Lower leg skin (tissue), 4 donors: ENCODE measurements at regions not wholly inside any gene's neighbourhood (a gene's known extent, or its start where the extent isn't known, plus 50 kb on each side); places are given as distances from the start of the nearest gene placed in this dataset.

ENCODE experiments used
- DNase-seq, 2 donors: peaks; one replicate each; pipeline ENCODE4 v3.0.0-alpha.2; 2019; ENCODE audit warnings: low spot score in 2 of 2
- H3K4me3 ChIP-seq: fragments of 200-600 bp; sonication (generic); 2 replicates; pipeline ENCODE4 v1.5.1; 2017; ENCODE audit warnings: mild to moderate bottlenecking, low read depth; ENCODE audit not compliant: poor library complexity, severe bottlenecking
- POLR2A ChIP-seq, 2 donors: fragments of 450-650 bp; IDR thresholded peaks; one replicate each; pipeline ENCODE4 v1.6.1; 2016 to 2017; ENCODE audit warnings: antibody characterized with exemption in 2 of 2, mild to moderate bottlenecking in 1 of 2, moderate library complexity in 1 of 2
- WGBS, 2 donors: methylation state at CpG; one replicate each; pipeline ENCODE4 v1.1.5; 2018; 5-methylcytosine and 5-hydroxymethylcytosine counted together
- intact Hi-C: fragments of 100-400 bp; cut with DNase I; formaldehyde crosslinking; loops from one replicate; pipeline ENCODE4 v1.15.0; 2023; ENCODE audit warnings: low total_unique reads
- TF ChIP-seq, protein P1 (sequence below), 3 donors: fragments of 450-650 bp; IDR thresholded peaks; one replicate each; pipeline ENCODE4 v1.5.1; 2016; ENCODE audit warnings: antibody characterized with exemption in 3 of 3, mild to moderate bottlenecking in 3 of 3, moderate library complexity in 2 of 3

DNA sequence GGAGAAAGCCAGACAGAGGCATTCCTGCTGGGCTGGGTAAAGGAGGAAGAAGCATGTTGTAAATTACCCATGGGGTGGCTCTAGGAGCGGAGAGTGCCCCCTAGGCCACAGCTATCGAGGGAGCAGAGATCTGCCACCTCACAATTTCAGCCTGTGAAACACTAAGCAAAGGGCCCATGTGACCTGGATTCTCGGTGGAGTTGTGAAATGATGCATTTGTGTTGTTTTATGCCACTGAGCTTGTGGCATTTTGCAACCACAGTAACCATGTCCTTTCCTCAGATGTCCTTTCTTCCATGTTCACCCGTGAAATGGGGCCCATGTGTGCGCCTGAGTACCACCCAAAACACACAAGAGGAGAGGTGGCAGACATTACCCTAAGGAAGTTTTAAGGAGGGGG lies 159.3 kb downstream of the SYK start:
- 58 to 68% methylated on average over 5 of the region's 5 CpGs for WGBS, 2 donors
- intact Hi-C loops, result no loop called here

DNA sequence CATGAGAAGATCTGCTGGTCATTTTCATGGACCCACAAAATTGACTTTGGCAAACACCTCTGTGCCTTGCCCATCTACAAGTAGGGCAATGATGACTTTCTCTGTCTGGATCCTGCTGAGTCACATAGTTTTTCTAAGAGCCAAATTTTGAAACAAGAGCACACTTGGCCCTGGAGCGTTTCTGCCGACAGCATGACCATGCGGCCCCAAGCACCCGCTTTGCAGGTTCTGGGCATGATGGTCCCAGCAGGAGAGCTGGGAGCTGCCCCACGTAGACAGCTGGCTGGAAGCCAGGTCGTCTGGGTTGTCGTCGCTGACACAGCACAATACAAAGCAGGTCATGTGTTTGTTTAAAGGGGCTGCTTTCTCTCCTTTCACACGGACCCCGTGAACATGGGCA lies 159.8 kb downstream of the SYK start:
- peak in 1 of 2 donors; percentile 53 for DNase-seq
- intact Hi-C loops, result no loop called here
- 38 to 53% methylated on average over 9 to 10 of the region's 10 CpGs for WGBS, 2 donors

More for the DNA sequence above, 159.3 kb downstream of the SYK start:
- TF ChIP-seq POLR2A (IDR thresholded peaks at IDR 0.05), result no peak
- TF ChIP-seq, protein P1, sequence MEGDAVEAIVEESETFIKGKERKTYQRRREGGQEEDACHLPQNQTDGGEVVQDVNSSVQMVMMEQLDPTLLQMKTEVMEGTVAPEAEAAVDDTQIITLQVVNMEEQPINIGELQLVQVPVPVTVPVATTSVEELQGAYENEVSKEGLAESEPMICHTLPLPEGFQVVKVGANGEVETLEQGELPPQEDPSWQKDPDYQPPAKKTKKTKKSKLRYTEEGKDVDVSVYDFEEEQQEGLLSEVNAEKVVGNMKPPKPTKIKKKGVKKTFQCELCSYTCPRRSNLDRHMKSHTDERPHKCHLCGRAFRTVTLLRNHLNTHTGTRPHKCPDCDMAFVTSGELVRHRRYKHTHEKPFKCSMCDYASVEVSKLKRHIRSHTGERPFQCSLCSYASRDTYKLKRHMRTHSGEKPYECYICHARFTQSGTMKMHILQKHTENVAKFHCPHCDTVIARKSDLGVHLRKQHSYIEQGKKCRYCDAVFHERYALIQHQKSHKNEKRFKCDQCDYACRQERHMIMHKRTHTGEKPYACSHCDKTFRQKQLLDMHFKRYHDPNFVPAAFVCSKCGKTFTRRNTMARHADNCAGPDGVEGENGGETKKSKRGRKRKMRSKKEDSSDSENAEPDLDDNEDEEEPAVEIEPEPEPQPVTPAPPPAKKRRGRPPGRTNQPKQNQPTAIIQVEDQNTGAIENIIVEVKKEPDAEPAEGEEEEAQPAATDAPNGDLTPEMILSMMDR (IDR thresholded peaks at IDR 0.05), result no peak
- no peak overlapping the region for H3K4me3 ChIP-seq
- peak in 1 of 2 donors; percentile 49 for DNase-seq

DNA sequence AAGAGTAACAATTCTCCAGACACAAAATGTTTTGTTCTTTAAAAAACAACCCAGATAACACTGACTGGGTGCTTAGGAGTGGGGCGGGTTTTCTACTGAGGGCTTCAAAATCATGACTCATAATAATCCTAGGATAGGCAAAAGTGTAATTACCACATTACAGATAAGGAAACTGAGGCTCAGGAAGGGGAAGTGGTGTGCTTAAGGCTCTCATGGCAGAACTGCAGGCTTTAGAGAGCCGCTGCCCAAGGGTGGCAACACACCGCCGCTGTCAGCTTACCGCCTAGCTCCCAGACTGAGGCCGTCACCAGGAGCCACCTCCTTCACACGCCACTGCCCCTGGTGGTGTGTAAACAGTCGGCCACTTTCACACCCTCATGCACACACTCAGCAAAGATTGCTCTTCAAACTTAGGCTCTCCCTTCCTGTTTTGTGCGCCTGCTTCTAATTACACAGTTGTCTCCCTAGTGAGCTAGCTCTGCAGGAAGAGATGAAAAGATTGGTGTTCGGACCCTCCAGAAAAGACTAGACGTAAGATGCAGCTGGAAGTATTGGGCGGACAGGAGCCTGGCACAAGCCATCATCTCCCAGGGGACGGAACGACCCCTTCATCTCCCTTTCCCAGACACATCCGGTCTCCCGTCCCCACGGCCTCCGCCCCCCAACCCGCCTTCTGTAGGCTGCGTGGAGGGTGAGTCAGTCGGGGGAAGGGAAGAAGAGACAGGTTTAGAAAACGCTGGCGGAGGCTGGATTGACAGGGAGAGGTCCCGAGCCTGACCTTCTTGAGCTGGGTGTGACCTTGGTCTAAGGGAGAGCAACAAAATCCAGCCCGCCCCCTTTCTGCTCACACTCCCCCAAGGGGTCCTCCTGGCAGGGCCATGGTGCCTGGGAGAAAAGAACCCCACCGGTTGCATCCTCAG lies 162.7 kb downstream of the SYK start:
- WGBS, 2 donors, result 64 to 68% methylated on average over 26 of the region's 26 CpGs
- TF ChIP-seq, protein P1 (IDR thresholded peaks at IDR 0.05), result no peak
- TF ChIP-seq POLR2A (IDR thresholded peaks at IDR 0.05), result no peak
- DNase-seq, result peak in 1 of 2 donors; percentile 79
- intact Hi-C loops, result no loop called here
- no peak overlapping the region for H3K4me3 ChIP-seq

More for the DNA sequence above, 159.8 kb downstream of the SYK start:
- TF ChIP-seq, protein P1 (IDR thresholded peaks at IDR 0.05), result no peak
- TF ChIP-seq POLR2A (IDR thresholded peaks at IDR 0.05), result no peak
- H3K4me3 ChIP-seq, result no peak overlapping the region

DNA sequence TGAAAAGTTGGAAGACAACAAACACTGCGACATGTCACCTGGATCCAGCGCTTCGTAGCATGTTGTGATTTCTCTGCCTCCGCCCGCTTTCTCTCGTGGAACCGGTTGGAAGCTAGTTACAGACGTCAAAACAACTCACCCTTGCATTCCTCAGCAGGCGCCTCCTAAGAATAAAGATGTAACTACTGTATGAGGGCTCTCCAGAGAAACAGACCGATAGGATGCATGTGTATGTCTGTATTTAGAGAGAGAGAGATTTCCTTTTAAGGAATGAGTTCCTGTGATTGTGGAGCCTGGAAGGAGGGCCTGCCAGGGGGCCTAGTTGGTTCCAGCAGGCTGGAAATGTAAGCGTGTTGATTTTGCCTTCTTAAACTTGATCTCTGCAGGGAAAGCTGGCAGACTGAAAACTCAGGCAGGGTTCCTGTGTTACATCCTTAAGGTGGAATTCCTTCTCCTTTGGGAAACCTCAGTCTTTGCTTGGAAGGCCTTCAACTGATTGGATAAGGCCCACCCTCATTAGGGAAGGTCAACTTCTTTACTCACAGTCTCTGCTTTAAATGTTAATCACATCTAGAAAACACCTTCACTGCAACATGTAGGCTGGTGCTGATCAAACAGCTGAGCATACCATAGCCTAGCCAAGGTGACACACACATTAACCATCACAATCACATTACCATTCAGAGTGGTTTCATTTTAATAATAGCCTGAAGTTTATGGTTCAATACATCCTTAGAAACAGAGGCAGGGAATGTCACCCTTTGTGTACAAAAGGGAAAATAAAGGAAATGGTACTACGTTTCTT lies 163.8 kb downstream of the SYK start:
- 45 to 56% methylated on average over 12 of the region's 12 CpGs for WGBS, 2 donors
- intact Hi-C loops, result no loop called here
- peak in 1 of 2 donors; percentile 77 for DNase-seq
- no peak overlapping the region for H3K4me3 ChIP-seq
- TF ChIP-seq, protein P1 (IDR thresholded peaks at IDR 0.05), result no peak
- no peak for TF ChIP-seq POLR2A (IDR thresholded peaks at IDR 0.05)

DNA sequence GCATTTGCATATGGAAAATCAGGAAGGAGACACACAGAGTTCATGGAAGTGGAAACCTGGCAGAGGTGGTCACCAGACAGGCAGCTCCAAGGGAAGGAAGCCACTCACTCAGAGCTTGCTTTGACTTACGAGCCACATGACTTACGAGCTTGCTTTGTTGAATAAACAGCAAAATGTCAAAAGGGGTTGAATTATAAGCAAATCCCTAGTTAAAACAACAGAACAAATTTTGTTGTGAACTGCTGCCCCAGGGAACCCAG lies 164.3 kb downstream of the SYK start:
- H3K4me3 ChIP-seq, result no peak overlapping the region
- no peak for DNase-seq
- TF ChIP-seq, protein P1 (IDR thresholded peaks at IDR 0.05), result no peak
- TF ChIP-seq POLR2A (IDR thresholded peaks at IDR 0.05), result no peak
- intact Hi-C loops, result no loop called here
- WGBS, 2 donors, result 66 to 82% methylated on average over 2 of the region's 2 CpGs
